Sigmoid colon (tissue), 6 donors: ENCODE measurements at regions not wholly inside any gene's neighbourhood (a gene's known extent, or its start where the extent isn't known, plus 50 kb on each side); places are given as distances from the start of the nearest gene placed in this dataset.

Experiments
- DNase-seq: peaks from one replicate; pipeline ENCODE4 v3.0.0-alpha.2; 2019
- H3K27ac ChIP-seq, 4 donors: fragments of 200-600 bp; sonication (generic); one replicate each; pipeline ENCODE4 v1.5.1; 2016 to 2019; ENCODE audit warnings: mild to moderate bottlenecking in 1 of 4
- H3K27me3 ChIP-seq, 3 donors: fragments of 200-600 bp; sonication (generic); one replicate each; pipeline ENCODE4 v1.5.1; 2019; ENCODE audit warnings: mild to moderate bottlenecking in 1 of 3
- H3K36me3 ChIP-seq, 4 donors: fragments of 200-600 bp; sonication (generic); one replicate each; pipeline ENCODE4 v1.5.1; 2016 to 2019
- H3K4me1 ChIP-seq, 4 donors: fragments of 200-600 bp; sonication (generic); one replicate each; pipeline ENCODE4 v1.5.1; 2017 to 2019
- H3K4me3 ChIP-seq, 4 donors: fragments of 200-600 bp; sonication (generic); one replicate each; pipeline ENCODE4 v1.5.1; 2017 to 2019; ENCODE audit warnings: mild to moderate bottlenecking in 2 of 4, moderate library complexity in 1 of 4
- H3K9me3 ChIP-seq, 4 donors: fragments of 200-600 bp in 3 of 4; sonication (generic) in 3 of 4; one replicate each; pipeline versions ENCODE4 v1.5.1 to v1.6.1; 2013 to 2019
- CTCF ChIP-seq, 4 experiments: fragments of 450-650 bp in 3 of 4; fragments of 200-600 bp in 1 of 4; IDR thresholded peaks; one replicate each; pipeline ENCODE4 v1.5.1; 2016 to 2019; ENCODE audit warnings: antibody characterized with exemption in 4 of 4, mild to moderate bottlenecking in 3 of 4, moderate library complexity in 2 of 4
- EP300 ChIP-seq, 4 donors: sonication (generic); formaldehyde crosslinking; IDR thresholded peaks; one replicate each; pipeline ENCODE4 v1.6.1; 2017; ENCODE audit warnings: antibody characterized with exemption in 4 of 4
- POLR2A ChIP-seq, 2 donors: fragments of 450-650 bp; IDR thresholded peaks; one replicate each; pipeline ENCODE4 v1.6.1; 2016; ENCODE audit warnings: antibody characterized with exemption in 2 of 2, mild to moderate bottlenecking in 2 of 2, moderate library complexity in 2 of 2
- POLR2AphosphoS5 ChIP-seq, 4 donors: sonication (generic); formaldehyde crosslinking; IDR thresholded peaks; one replicate each; pipeline ENCODE4 v1.6.1; 2017; ENCODE audit warnings: antibody characterized with exemption in 4 of 4
- WGBS, 2 donors: extraction: QIAGEN DNeasy Blood & Tissue Kit; methylation state at CpG; one replicate each; pipeline ENCODE4 v1.1.7; 2013; 5-methylcytosine and 5-hydroxymethylcytosine counted together
- intact Hi-C: fragments of 100-400 bp; cut with DNase I; formaldehyde crosslinking; loops from one replicate; pipeline ENCODE4 v1.15.1; 2023
- donor health status: healthy with polysubstance abuse.
- donor health status: healthy.

- 74 to 81% methylated on average over 13 of the region's 13 CpGs for WGBS, 2 donors
- DNase-seq, result peak; percentile 32
- intact Hi-C loops, result no loop called here
- Histone ChIP-seq H3K4me1 (no peaks in the 10 kb centered on the region), H3K4me3 (no peak overlapping the region), H3K9me3 (no peaks in the 10 kb centered on the region), H3K27me3 (peaks cover 0 to 12% (median 0%) of the 10 kb centered on the region in 3 donors), H3K27ac (no peak overlapping the region), H3K36me3 (no peaks in the 10 kb centered on the region)
- TF ChIP-seq EP300 (IDR thresholded peaks at IDR 0.05) (no peak), POLR2A (IDR thresholded peaks at IDR 0.05) (no peak)
Measured at GRCh38 chr3:13148561-13149329, 75.5 kb upstream of the IQSEC1 start.

- H3K4me1 ChIP-seq, result no peaks in the 10 kb centered on the region
- H3K9me3 ChIP-seq, result no peaks in the 10 kb centered on the region
- intact Hi-C loops, result no loop called here
- H3K36me3 ChIP-seq, result no peaks in the 10 kb centered on the region
- H3K27me3 ChIP-seq, result peaks cover 0 to 12% (median 0%) of the 10 kb centered on the region in 3 donors
- H3K4me3 ChIP-seq, result no peak overlapping the region
- DNase-seq, result peak; percentile 20
- TF ChIP-seq POLR2A (IDR thresholded peaks at IDR 0.05), result no peak
- TF ChIP-seq POLR2AphosphoS5 (IDR thresholded peaks at IDR 0.05), result no peak
- no peak for TF ChIP-seq CTCF (IDR thresholded peaks at IDR 0.05)
- no peak for TF ChIP-seq EP300 (IDR thresholded peaks at IDR 0.05)
- H3K27ac ChIP-seq, result no peak overlapping the region
- 78 to 91% methylated on average over 8 of the region's 8 CpGs for WGBS, 2 donors
Measured at GRCh38 chr3:13148126-13148525, 74.9 kb upstream of the IQSEC1 start.

- H3K27ac ChIP-seq, result no peak overlapping the region
- DNase-seq, result no peak
- intact Hi-C loops, result no loop called here
- H3K9me3 ChIP-seq, result no peaks in the 10 kb centered on the region
- WGBS, 2 donors, result 77 to 94% methylated on average over 4 of the region's 4 CpGs
- no peak overlapping the region for H3K4me3 ChIP-seq
- no peak for TF ChIP-seq EP300 (IDR thresholded peaks at IDR 0.05)
- no peak for TF ChIP-seq CTCF (IDR thresholded peaks at IDR 0.05)
- TF ChIP-seq POLR2AphosphoS5 (IDR thresholded peaks at IDR 0.05), result no peak
- TF ChIP-seq POLR2A (IDR thresholded peaks at IDR 0.05), result no peak
- H3K36me3 ChIP-seq, result no peaks in the 10 kb centered on the region
- no peaks in the 10 kb centered on the region for H3K4me1 ChIP-seq
- peaks cover 0 to 12% (median 0%) of the 10 kb centered on the region in 3 donors for H3K27me3 ChIP-seq
Measured at GRCh38 chr3:13147344-13147743, 74.1 kb upstream of the IQSEC1 start.

GRCh38 chr3:13146643-13147143 lies 73.5 kb upstream of the IQSEC1 start:
- no peak overlapping the region for H3K4me3 ChIP-seq
- no peaks in the 10 kb centered on the region for H3K4me1 ChIP-seq
- no peaks in the 10 kb centered on the region for H3K9me3 ChIP-seq
- DNase-seq, result peak; percentile 10
- no peak for TF ChIP-seq POLR2A (IDR thresholded peaks at IDR 0.05)
- no peak for TF ChIP-seq EP300 (IDR thresholded peaks at IDR 0.05)
- TF ChIP-seq CTCF (IDR thresholded peaks at IDR 0.05), result no peak
- TF ChIP-seq POLR2AphosphoS5 (IDR thresholded peaks at IDR 0.05), result no peak
- 68 to 81% methylated on average over 9 of the region's 9 CpGs for WGBS, 2 donors
- no peaks in the 10 kb centered on the region for H3K36me3 ChIP-seq
- intact Hi-C loops, result no loop called here
- peaks cover 0 to 12% (median 0%) of the 10 kb centered on the region in 3 donors for H3K27me3 ChIP-seq
- no peak overlapping the region for H3K27ac ChIP-seq

GRCh38 chr3:13145826-13146642 lies 72.8 kb upstream of the IQSEC1 start:
- WGBS, 2 donors, result 65% methylated on average over 16 of the region's 16 CpGs
- no peaks in the 10 kb centered on the region for H3K4me1 ChIP-seq
- no peaks in the 10 kb centered on the region for H3K36me3 ChIP-seq
- peak; percentile 48 for DNase-seq
- H3K27ac ChIP-seq, result no peak overlapping the region
- H3K4me3 ChIP-seq, result no peak overlapping the region
- no peak for TF ChIP-seq EP300 (IDR thresholded peaks at IDR 0.05)
- H3K27me3 ChIP-seq, result peaks cover 0 to 16% (median 0%) of the 10 kb centered on the region in 3 donors
- intact Hi-C loops, result no loop called here
- H3K9me3 ChIP-seq, result no peaks in the 10 kb centered on the region
